ENCODE measurements at regions not wholly inside any gene's neighbourhood (a gene's known extent, or its start where the extent isn't known, plus 50 kb on each side); places are given as distances from the start of the nearest gene placed in this dataset.

GRCh38 chr13:30119476-30119875 lies 187.9 kb downstream of the KATNAL1 start:
- no peaks in the 10 kb centered on the region for H3K27me3 ChIP-seq (ENCODE audit: control insufficient read depth, insufficient read depth, low read length)
- no peak for ATAC-seq (ENCODE audit: low read depth in 2 of 2)
- Mint-ChIP-seq H3K4me3 (peak overlapping the region; percentile 0 to 5 (median 2)), H3K27me3 (no peaks in the 10 kb centered on the region), H3K4me1 (peaks cover 15 to 31% (median 27%) of the 10 kb centered on the region in 4 donors), H3K9me3 (no peaks in the 10 kb centered on the region), H3K36me3 (no peaks in the 10 kb centered on the region), H3K27ac (peak overlapping the region in 2 of 3 donors; percentile 0 to 5)
- H3K4me1 ChIP-seq (ENCODE audit: control insufficient read depth, insufficient read depth, low read length, poor library complexity, severe bottlenecking) = peaks cover 12% of the 10 kb centered on the region
- no peak overlapping the region for H3K27ac ChIP-seq (ENCODE audit: insufficient read depth, low read length, poor library complexity, severe bottlenecking)
- H3K9me3 ChIP-seq (ENCODE audit: control insufficient read depth in 2 of 2, low read length in 2 of 2) = no peaks in the 10 kb centered on the region
- DNase-seq = peak in 2 of 3 donors; percentile 30 to 78
- H3K4me3 ChIP-seq (ENCODE audit: low read depth, low read length) = peak overlapping the region; percentile 42
- no peaks in the 10 kb centered on the region for H3K36me3 ChIP-seq (ENCODE audit: control insufficient read depth, insufficient read depth, low read length)

- peaks cover 27% of the 10 kb centered on the region for H3K4me1 ChIP-seq (ENCODE audit: control insufficient read depth, insufficient read depth, low read length, poor library complexity, severe bottlenecking)
- Mint-ChIP-seq H3K36me3 (no peaks in the 10 kb centered on the region), H3K27ac (no peak overlapping the region), H3K27me3 (peaks cover 8% of the 10 kb centered on the region), H3K4me1 (peaks cover 23 to 48% (median 35%) of the 10 kb centered on the region in 4 donors), H3K9me3 (no peaks in the 10 kb centered on the region), H3K4me3 (no peak overlapping the region)
- no peaks in the 10 kb centered on the region for H3K27me3 ChIP-seq (ENCODE audit: control insufficient read depth, insufficient read depth, low read length)
- no peaks in the 10 kb centered on the region for H3K36me3 ChIP-seq (ENCODE audit: control insufficient read depth, insufficient read depth, low read length)
- H3K4me3 ChIP-seq (ENCODE audit: low read depth, low read length) = no peak overlapping the region
- ATAC-seq (ENCODE audit: low read depth in 2 of 2) (no peak), DNase-seq (no peak)
- H3K27ac ChIP-seq (ENCODE audit: insufficient read depth, low read length, poor library complexity, severe bottlenecking) = no peak overlapping the region
- H3K9me3 ChIP-seq (ENCODE audit: control insufficient read depth in 2 of 2, low read length in 2 of 2) = no peaks in the 10 kb centered on the region
Measured at GRCh38 chr13:30116379-30116778, 191.0 kb downstream of the KATNAL1 start.

- Histone ChIP-seq H3K4me1 (ENCODE audit: control insufficient read depth, insufficient read depth, low read length, poor library complexity, severe bottlenecking) (peaks cover 27% of the 10 kb centered on the region), H3K9me3 (ENCODE audit: control insufficient read depth in 2 of 2, low read length in 2 of 2) (no peaks in the 10 kb centered on the region), H3K27me3 (ENCODE audit: control insufficient read depth, insufficient read depth, low read length) (no peaks in the 10 kb centered on the region), H3K4me3 (ENCODE audit: low read depth, low read length) (peak overlapping the region; percentile 58), H3K27ac (ENCODE audit: insufficient read depth, low read length, poor library complexity, severe bottlenecking) (no peak overlapping the region), H3K36me3 (ENCODE audit: control insufficient read depth, insufficient read depth, low read length) (no peaks in the 10 kb centered on the region)
- Mint-ChIP-seq H3K27me3 (peaks cover 8% of the 10 kb centered on the region), H3K4me1 (peaks cover 21 to 46% (median 31%) of the 10 kb centered on the region in 4 donors), H3K27ac (peak overlapping the region; percentile 38 to 84 (median 73)), H3K4me3 (peak overlapping the region; percentile 74 to 94 (median 84)), H3K36me3 (no peaks in the 10 kb centered on the region), H3K9me3 (no peaks in the 10 kb centered on the region)
- no peak for ATAC-seq (ENCODE audit: low read depth in 2 of 2)
- DNase-seq = no peak
Measured at GRCh38 chr13:30115257-30115600, 192.1 kb downstream of the KATNAL1 start.

GRCh38 chr13:30114571-30115256 lies 192.6 kb downstream of the KATNAL1 start:
- Histone ChIP-seq H3K9me3 (ENCODE audit: control insufficient read depth in 2 of 2, low read length in 2 of 2) (no peaks in the 10 kb centered on the region), H3K4me3 (ENCODE audit: low read depth, low read length) (peak overlapping the region; percentile 58), H3K27me3 (ENCODE audit: control insufficient read depth, insufficient read depth, low read length) (no peaks in the 10 kb centered on the region), H3K4me1 (ENCODE audit: control insufficient read depth, insufficient read depth, low read length, poor library complexity, severe bottlenecking) (peaks cover 26% of the 10 kb centered on the region), H3K36me3 (ENCODE audit: control insufficient read depth, insufficient read depth, low read length) (no peaks in the 10 kb centered on the region), H3K27ac (ENCODE audit: insufficient read depth, low read length, poor library complexity, severe bottlenecking) (no peak overlapping the region)
- H3K36me3 Mint-ChIP-seq = no peaks in the 10 kb centered on the region
- ATAC-seq (ENCODE audit: low read depth in 2 of 2) = peak; percentile 94 to 96
- H3K4me3 Mint-ChIP-seq = peak overlapping the region; percentile 85 to 94 (median 87)
- DNase-seq = peak; percentile 82 to 92 (median 90)
- H3K4me1 Mint-ChIP-seq = peaks cover 17 to 41% (median 26%) of the 10 kb centered on the region in 4 donors
- peak overlapping the region in 2 of 3 donors; percentile 73 to 84 for H3K27ac Mint-ChIP-seq
- H3K9me3 Mint-ChIP-seq = no peaks in the 10 kb centered on the region
- peaks cover 8% of the 10 kb centered on the region for H3K27me3 Mint-ChIP-seq

- H3K27ac ChIP-seq (ENCODE audit: insufficient read depth, low read length, poor library complexity, severe bottlenecking) = no peak overlapping the region
- H3K4me1 Mint-ChIP-seq = peaks cover 13 to 34% (median 21%) of the 10 kb centered on the region in 4 donors
- H3K36me3 ChIP-seq (ENCODE audit: control insufficient read depth, insufficient read depth, low read length) = no peaks in the 10 kb centered on the region
- no peaks in the 10 kb centered on the region for H3K27me3 ChIP-seq (ENCODE audit: control insufficient read depth, insufficient read depth, low read length)
- no peaks in the 10 kb centered on the region for H3K9me3 ChIP-seq (ENCODE audit: control insufficient read depth in 2 of 2, low read length in 2 of 2)
- ATAC-seq (ENCODE audit: low read depth in 2 of 2) (no peak), DNase-seq (no peak)
- H3K36me3 Mint-ChIP-seq = no peaks in the 10 kb centered on the region
- H3K27ac Mint-ChIP-seq = peak overlapping the region in 2 of 3 donors; percentile 38 to 79
- H3K27me3 Mint-ChIP-seq = peaks cover 8% of the 10 kb centered on the region
- peak overlapping the region; percentile 81 to 87 (median 85) for H3K4me3 Mint-ChIP-seq
- peaks cover 20% of the 10 kb centered on the region for H3K4me1 ChIP-seq (ENCODE audit: control insufficient read depth, insufficient read depth, low read length, poor library complexity, severe bottlenecking)
- peak overlapping the region; percentile 58 for H3K4me3 ChIP-seq (ENCODE audit: low read depth, low read length)
- H3K9me3 Mint-ChIP-seq = no peaks in the 10 kb centered on the region
Measured at GRCh38 chr13:30113983-30114570, 193.3 kb downstream of the KATNAL1 start.

GRCh38 chr13:30113551-30113950 lies 193.8 kb downstream of the KATNAL1 start:
- H3K27ac Mint-ChIP-seq = peak overlapping the region in 2 of 3 donors; percentile 15 to 38
- H3K36me3 ChIP-seq (ENCODE audit: control insufficient read depth, insufficient read depth, low read length) = no peaks in the 10 kb centered on the region
- no peak overlapping the region for H3K27ac ChIP-seq (ENCODE audit: insufficient read depth, low read length, poor library complexity, severe bottlenecking)
- DNase-seq = no peak
- H3K27me3 ChIP-seq (ENCODE audit: control insufficient read depth, insufficient read depth, low read length) = no peaks in the 10 kb centered on the region
- H3K4me1 ChIP-seq (ENCODE audit: control insufficient read depth, insufficient read depth, low read length, poor library complexity, severe bottlenecking) = peaks cover 20% of the 10 kb centered on the region
- no peaks in the 10 kb centered on the region for H3K9me3 Mint-ChIP-seq
- H3K4me3 ChIP-seq (ENCODE audit: low read depth, low read length) = no peak overlapping the region
- peaks cover 13 to 33% (median 18%) of the 10 kb centered on the region in 4 donors for H3K4me1 Mint-ChIP-seq
- no peak for ATAC-seq (ENCODE audit: low read depth in 2 of 2)
- no peaks in the 10 kb centered on the region for H3K36me3 Mint-ChIP-seq
- no peaks in the 10 kb centered on the region for H3K9me3 ChIP-seq (ENCODE audit: control insufficient read depth in 2 of 2, low read length in 2 of 2)
- H3K4me3 Mint-ChIP-seq = peak overlapping the region; percentile 70 to 85 (median 83)
- H3K27me3 Mint-ChIP-seq = peaks cover 8% of the 10 kb centered on the region

- Mint-ChIP-seq H3K4me1 (peaks cover 13 to 29% (median 15%) of the 10 kb centered on the region in 4 donors), H3K4me3 (peak overlapping the region; percentile 22 to 81 (median 70)), H3K9me3 (no peaks in the 10 kb centered on the region), H3K27ac (peak overlapping the region in 2 of 3 donors; percentile 30 to 68), H3K36me3 (no peaks in the 10 kb centered on the region), H3K27me3 (peaks cover 8% of the 10 kb centered on the region)
- no peaks in the 10 kb centered on the region for H3K9me3 ChIP-seq (ENCODE audit: control insufficient read depth in 2 of 2, low read length in 2 of 2)
- peak; percentile 52 to 58 for ATAC-seq (ENCODE audit: low read depth in 2 of 2)
- H3K27ac ChIP-seq (ENCODE audit: insufficient read depth, low read length, poor library complexity, severe bottlenecking) = no peak overlapping the region
- no peaks in the 10 kb centered on the region for H3K36me3 ChIP-seq (ENCODE audit: control insufficient read depth, insufficient read depth, low read length)
- peak; percentile 64 to 89 (median 81) for DNase-seq
- H3K4me1 ChIP-seq (ENCODE audit: control insufficient read depth, insufficient read depth, low read length, poor library complexity, severe bottlenecking) = peaks cover 20% of the 10 kb centered on the region
- H3K4me3 ChIP-seq (ENCODE audit: low read depth, low read length) = peak overlapping the region; percentile 81
- H3K27me3 ChIP-seq (ENCODE audit: control insufficient read depth, insufficient read depth, low read length) = no peaks in the 10 kb centered on the region
Measured at GRCh38 chr13:30112602-30113435, 194.5 kb downstream of the KATNAL1 start.

Data from CD4-positive, CD25-positive, alpha-beta regulatory T cell (primary cell).